NCI-H146 treated with DMSO at 0.1 percent for 48 hours (cell line): ENCODE measurements at regions not wholly inside any gene's neighbourhood (a gene's known extent, or its start where the extent isn't known, plus 50 kb on each side); places are given as distances from the start of the nearest gene placed in this dataset.
"Not testable (repeated sequence)": the region's sequence is repeated elsewhere in the genome, so short reads cannot be mapped to it uniquely, and the experiment has no call there.

Source experiments
- DNase-seq: peaks from one replicate; lab custom pipeline; 2025; ENCODE audit not compliant: unreplicated experiment; lab: John Stamatoyannopoulos, UW

GRCh38 chr10:107984149-107984548 lies 819.6 kb upstream of the SORCS1 start:
- DNase-seq = no peak

- no peak for DNase-seq
Observed at GRCh38 chr10:107978455-107978854, 813.9 kb upstream of the SORCS1 start.

- DNase-seq = no peak
Observed at GRCh38 chr10:107971973-107972372, 807.5 kb upstream of the SORCS1 start.

GRCh38 chr10:107971411-107971810 lies 806.9 kb upstream of the SORCS1 start:
- DNase-seq = no peak

- DNase-seq = no peak
Observed at GRCh38 chr10:107970512-107970911, 806.0 kb upstream of the SORCS1 start.

- DNase-seq = no peak
Observed at GRCh38 chr10:107969936-107970335, 805.4 kb upstream of the SORCS1 start.

- no peak for DNase-seq
Observed at GRCh38 chr10:107966826-107967225, 802.3 kb upstream of the SORCS1 start.

GRCh38 chr10:107952649-107953556 lies 788.4 kb upstream of the SORCS1 start:
- DNase-seq = no peak

GRCh38 chr10:107950411-107951062 lies 786.0 kb upstream of the SORCS1 start:
- DNase-seq = not testable (repeated sequence)

- DNase-seq = no peak
Observed at GRCh38 chr10:107942826-107943225, 778.3 kb upstream of the SORCS1 start.

GRCh38 chr10:107933076-107933475 lies 768.6 kb upstream of the SORCS1 start:
- no peak for DNase-seq

GRCh38 chr10:107931808-107932207 lies 767.3 kb upstream of the SORCS1 start:
- DNase-seq = no peak

GRCh38 chr10:107930037-107930436 lies 765.5 kb upstream of the SORCS1 start:
- no peak for DNase-seq

GRCh38 chr10:107924458-107924857 lies 760.0 kb upstream of the SORCS1 start:
- no peak for DNase-seq

- no peak for DNase-seq
Observed at GRCh38 chr10:107919626-107920235, 755.2 kb upstream of the SORCS1 start.

- no peak for DNase-seq
Observed at GRCh38 chr10:107918171-107918570, 753.7 kb upstream of the SORCS1 start.

- DNase-seq = no peak
Observed at GRCh38 chr10:107915215-107915610, 750.7 kb upstream of the SORCS1 start.

- DNase-seq = no peak
Observed at GRCh38 chr10:107914450-107915214, 750.1 kb upstream of the SORCS1 start.

GRCh38 chr10:107913317-107914294 lies 749.1 kb upstream of the SORCS1 start:
- DNase-seq = no peak

- no peak for DNase-seq
Observed at GRCh38 chr10:107901076-107901475, 736.6 kb upstream of the SORCS1 start.
